Activated CD8-positive, alpha-beta T cell treated with anti-CD3 and anti-CD28 coated beads for 36 hours (primary cell): ENCODE measurements at regions not wholly inside any gene's neighbourhood (a gene's known extent, or its start where the extent isn't known, plus 50 kb on each side); places are given as distances from the start of the nearest gene placed in this dataset.
A peak's percentile ranks its signal among the peaks of the same experiment; 100 is the strongest.
"Not testable (repeated sequence)": the region's sequence is repeated elsewhere in the genome, so short reads cannot be mapped to it uniquely, and the experiment has no call there.

ENCODE experiments used
- ATAC-seq: fragments of 200-7000 bp; cut with Tn5 transposase; one replicate; pipeline ENCODE4 v1.10.0; 2021; ENCODE audit warnings: mild to moderate bottlenecking, moderate library complexity
- CTCF ChIA-PET: fragments of 350-600 bp; sonication (Branson Sonifier 250); formaldehyde crosslinking; loops from one replicate; lab custom pipeline; 2021; ENCODE audit warnings: antibody characterized with exemption; lab: Charles Lee
- POLR2A ChIA-PET: fragments of 350-600 bp; sonication (Branson Sonifier 250); formaldehyde crosslinking; loops from one replicate; lab custom pipeline; 2021; ENCODE audit warnings: antibody characterized with exemption; lab: Charles Lee
- DNase-seq: peaks from one replicate; pipeline ENCODE4 v3.0.0-alpha.2; 2020
- H3K27ac Mint-ChIP-seq: one replicate; pipeline ENCODE4 v1.8.0; 2021; ENCODE audit warnings: mild to moderate bottlenecking, mixed read lengths
- H3K27me3 Mint-ChIP-seq: one replicate; pipeline ENCODE4 v1.8.0; 2021; ENCODE audit warnings: mixed read lengths
- H3K36me3 Mint-ChIP-seq: one replicate; pipeline ENCODE4 v1.8.0; 2021; ENCODE audit warnings: low read depth, mixed read lengths
- H3K4me1 Mint-ChIP-seq: one replicate; pipeline ENCODE4 v1.8.0; 2021; ENCODE audit warnings: low read depth, mixed read lengths
- H3K4me3 Mint-ChIP-seq: one replicate; pipeline ENCODE4 v1.8.0; 2021; ENCODE audit warnings: mild to moderate bottlenecking, moderate library complexity, mixed read lengths
- H3K9me3 Mint-ChIP-seq: one replicate; pipeline ENCODE4 v1.8.0; 2021; ENCODE audit warnings: mixed read lengths
- CTCF ChIP-seq: fragments of 200-600 bp; IDR thresholded peaks from one replicate; pipeline ENCODE4 v1.8.0; 2022; ENCODE audit warnings: antibody characterized with exemption, mild to moderate bottlenecking
- intact Hi-C: fragments of 100-400 bp; cut with micrococcal nuclease; formaldehyde crosslinking; loops from one replicate; pipeline ENCODE4 v1.10.0; 2022

GRCh38 chr2:40680547-40680946, 228.7 kb upstream of the SLC8A1 start:
- intact Hi-C loops = no loop called here
- ChIA-PET POLR2A (no interaction called here), CTCF (no interaction called here)
- no peaks in the 10 kb centered on the region for H3K27me3 Mint-ChIP-seq
- H3K36me3 Mint-ChIP-seq = no peaks in the 10 kb centered on the region
- H3K27ac Mint-ChIP-seq = no peak overlapping the region
- no peaks in the 10 kb centered on the region for H3K4me1 Mint-ChIP-seq
- DNase-seq (no peak), ATAC-seq (peak; percentile 65)
- no peak overlapping the region for H3K4me3 Mint-ChIP-seq
- no peak for TF ChIP-seq CTCF
- peaks cover 8% of the 10 kb centered on the region for H3K9me3 Mint-ChIP-seq

GRCh38 chr2:40690036-40690435, 238.1 kb upstream of the SLC8A1 start:
- ATAC-seq (no peak), DNase-seq (no peak)
- Mint-ChIP-seq H3K4me1 (no peaks in the 10 kb centered on the region), H3K27ac (no peak overlapping the region), H3K27me3 (no peaks in the 10 kb centered on the region), H3K9me3 (peaks cover 5% of the 10 kb centered on the region), H3K36me3 (no peaks in the 10 kb centered on the region), H3K4me3 (no peak overlapping the region)
- intact Hi-C loops = no loop called here
- no peak for TF ChIP-seq CTCF
- ChIA-PET CTCF (no interaction called here), POLR2A (no interaction called here)

GRCh38 chr2:40690525-40690924, 238.6 kb upstream of the SLC8A1 start:
- intact Hi-C loops = no loop called here
- no peak for TF ChIP-seq CTCF
- CTCF ChIA-PET = no interaction called here
- Mint-ChIP-seq H3K36me3 (no peaks in the 10 kb centered on the region), H3K27me3 (no peaks in the 10 kb centered on the region), H3K4me1 (no peaks in the 10 kb centered on the region), H3K9me3 (peaks cover 5% of the 10 kb centered on the region), H3K27ac (no peak overlapping the region), H3K4me3 (no peak overlapping the region)
- DNase-seq = no peak
- no peak for ATAC-seq
- POLR2A ChIA-PET = no interaction called here

- ATAC-seq = no peak
- CTCF ChIA-PET = no interaction called here
- no peaks in the 10 kb centered on the region for H3K9me3 Mint-ChIP-seq
- H3K27ac Mint-ChIP-seq = no peak overlapping the region
- no peak for DNase-seq
- POLR2A ChIA-PET = no interaction called here
- TF ChIP-seq CTCF = no peak
- H3K27me3 Mint-ChIP-seq = no peaks in the 10 kb centered on the region
- H3K4me3 Mint-ChIP-seq = no peak overlapping the region
- H3K36me3 Mint-ChIP-seq = no peaks in the 10 kb centered on the region
- no peaks in the 10 kb centered on the region for H3K4me1 Mint-ChIP-seq
- intact Hi-C loops = no loop called here
Observed at GRCh38 chr2:40700231-40700954, 248.5 kb upstream of the SLC8A1 start.

GRCh38 chr2:40712197-40712894, 260.5 kb upstream of the SLC8A1 start:
- DNase-seq, H3K9me3 Mint-ChIP-seq, H3K4me3 Mint-ChIP-seq, intact Hi-C loops, H3K27ac Mint-ChIP-seq, CTCF ChIA-PET, H3K4me1 Mint-ChIP-seq, H3K36me3 Mint-ChIP-seq, H3K27me3 Mint-ChIP-seq, ATAC-seq, POLR2A ChIA-PET: not testable (repeated sequence)
